ENCODE measurements at regions not wholly inside any gene's neighbourhood (a gene's known extent, or its start where the extent isn't known, plus 50 kb on each side); places are given as distances from the start of the nearest gene placed in this dataset.

- H3K27me3 ChIP-seq (ENCODE audit: control insufficient read depth in 1 of 2, insufficient read depth in 2 of 2, low read length in 2 of 2) = no peaks in the 10 kb centered on the region; a peak in 1 of 5 replicates
- H3K4me3 ChIP-seq (replicated peaks in 1 of 3; ENCODE audit: insufficient read depth in 1 of 3, low read depth in 2 of 3, low read length in 3 of 3) = no peak overlapping the region
- WGBS (ENCODE audit: low lambda C conversion rate) = 46% methylated on average over 21 of the region's 21 CpGs
- BruUV-seq (replicated peaks) = no TSS peak
- H2AFZ ChIP-seq (ENCODE audit: low read length) = no peak overlapping the region
- H4K20me1 ChIP-seq (ENCODE audit: insufficient read depth, low read length) = no peaks in the 10 kb centered on the region
- H3K9ac ChIP-seq (ENCODE audit: insufficient read depth, low read depth, low read length) = no peak overlapping the region
- intact Hi-C loops (cut with micrococcal nuclease; ENCODE audit: unreplicated experiment) (no loop called here), in situ Hi-C loops (cut with HindIII; ENCODE audit: extremely low pct_ligation_motif_present, low pct_unique_long_range_greater_than_20kb) (no loop called here)
- H3K27ac ChIP-seq (ENCODE audit: extremely low read length, insufficient read depth, low read length) = no peak overlapping the region
- ChIA-PET POLR2A (no interaction called here), CTCF (ENCODE audit: low intra/inter-chr PET ratio, low total read pairs) (no interaction called here)
- TF ChIP-seq ZNF703 (CRISPR knock-in tag; IDR thresholded peaks at IDR 0.05; ENCODE audit: borderline replicate concordance) = no peak
- TF ChIP-seq JUND (CRISPR knock-in tag; IDR thresholded peaks at IDR 0.05) = no peak
- no peak for TF ChIP-seq ZNF484 (CRISPR knock-in tag; IDR thresholded peaks at IDR 0.05; ENCODE audit: borderline replicate concordance, low read depth)
- TF ChIP-seq ZNF335 (CRISPR knock-in tag; IDR thresholded peaks at IDR 0.05) = no peak
- TF ChIP-seq MED8 (CRISPR knock-in tag; IDR thresholded peaks at IDR 0.05; ENCODE audit: insufficient replicate concordance) = no peak
- TF ChIP-seq BORCS8-MEF2B (CRISPR knock-in tag; IDR thresholded peaks at IDR 0.05) = no peak
- TF ChIP-seq NKX3-1 (CRISPR knock-in tag; IDR thresholded peaks at IDR 0.05) = no peak
- TF ChIP-seq KDM1A (CRISPR knock-in tag; IDR thresholded peaks at IDR 0.05) = no peak
- no peak for TF ChIP-seq NPAS2 (CRISPR knock-in tag; IDR thresholded peaks at IDR 0.05; ENCODE audit: borderline replicate concordance)
- TF ChIP-seq ISX (CRISPR knock-in tag; conservative IDR thresholded peaks at IDR 0.05) = no peak
- TF ChIP-seq SOX6 (IDR thresholded peaks at IDR 0.05) = no peak
- TF ChIP-seq SOX6 (CRISPR knock-in tag; IDR thresholded peaks at IDR 0.05) = no peak
- no peak for TF ChIP-seq PRPF4 (IDR thresholded peaks at IDR 0.05; ENCODE audit: low read depth, low read length, poor library complexity, severe bottlenecking)
- no peak for TF ChIP-seq ZNF136 (CRISPR knock-in tag; IDR thresholded peaks at IDR 0.05; ENCODE audit: low read depth)
- DNase-seq (ENCODE audit: low spot score) = no peak
- no peak overlapping the region for H3K4me2 ChIP-seq (ENCODE audit: low read depth, low read length)
- FAIRE-seq = no peak
- no peaks in the 10 kb centered on the region for H3K79me2 ChIP-seq (ENCODE audit: insufficient read depth, low read length)
- H3K4me1 ChIP-seq (ENCODE audit: insufficient read depth, low read length) = no peaks in the 10 kb centered on the region
- H3K36me3 ChIP-seq (replicated peaks in 1 of 2; ENCODE audit: control insufficient read depth in 1 of 2, insufficient read depth in 2 of 2, low read length in 2 of 2) = no peaks in the 10 kb centered on the region
- no peak for ATAC-seq
- no peaks in the 10 kb centered on the region for H3K9me3 ChIP-seq (ENCODE audit: low read length)
Measured at GRCh38 chr14:97408937-97409815, 612.0 kb downstream of the VRK1 start.

Data from HepG2 (cell line).